ENCODE measurements at regions not wholly inside any gene's neighbourhood (a gene's known extent, or its start where the extent isn't known, plus 50 kb on each side); places are given as distances from the start of the nearest gene placed in this dataset.
"Not testable (repeated sequence)": the region's sequence is repeated elsewhere in the genome, so short reads cannot be mapped to it uniquely, and the experiment has no call there.

DNA sequence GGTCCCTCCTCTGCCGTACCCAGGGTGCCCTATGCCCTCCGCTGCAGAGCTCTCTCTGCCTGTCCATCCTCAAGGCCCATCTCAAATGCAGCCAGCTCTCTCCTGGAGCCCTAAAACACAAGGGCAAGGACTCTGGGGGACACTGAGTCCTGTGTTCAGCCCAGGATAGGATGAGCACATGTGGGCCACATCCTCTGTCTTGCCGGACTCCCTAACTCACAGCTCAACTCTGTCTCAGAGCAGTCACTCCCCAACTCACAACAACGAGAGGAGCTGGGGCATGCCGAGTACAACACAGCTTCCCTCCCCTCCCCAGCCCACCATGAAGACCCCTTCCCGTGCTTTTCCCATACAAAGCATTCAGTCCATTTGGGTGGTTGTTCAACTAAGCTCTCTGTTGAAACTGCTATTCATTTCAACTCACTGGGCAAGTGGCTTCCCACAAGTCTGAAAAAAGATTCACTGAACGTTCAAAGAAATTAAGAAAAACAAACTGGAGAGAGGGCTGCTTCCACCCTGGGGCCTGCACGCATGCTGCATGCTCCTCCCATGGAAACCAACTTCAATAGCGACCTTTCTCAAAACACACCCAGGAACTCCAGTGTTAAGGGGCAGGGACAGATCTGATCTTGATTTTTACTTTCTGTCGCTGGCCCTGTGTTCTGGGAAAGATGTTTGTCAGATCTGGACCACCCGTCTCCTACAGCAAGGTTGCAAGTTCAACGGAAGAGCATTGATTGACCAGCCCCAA lies 124.3 kb upstream of the IGF1R start:
- DNase-seq (ENCODE audit: low read depth in 3 of 3), result no peak

- DNase-seq (ENCODE audit: low read depth in 3 of 3), result no peak
Observed at GRCh38 chr15:98524838-98525660, 123.3 kb upstream of the IGF1R start.

DNA sequence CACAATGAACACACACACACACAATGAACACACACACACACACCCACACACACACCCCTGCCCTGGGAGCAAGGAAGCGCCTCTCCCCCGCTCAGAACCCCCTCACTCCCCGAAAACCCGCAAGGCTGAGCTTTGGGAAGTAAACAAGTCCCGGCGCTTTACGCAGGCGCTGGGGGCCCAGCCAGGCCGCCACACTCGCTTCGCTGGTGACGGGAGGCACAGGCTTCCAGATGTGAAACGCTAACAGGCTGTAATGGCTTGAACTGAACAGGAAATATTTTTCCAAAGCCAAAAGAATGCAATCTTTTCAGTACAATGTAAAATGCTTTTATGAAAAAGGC lies 122.7 kb upstream of the IGF1R start:
- no peak for DNase-seq (ENCODE audit: low read depth in 3 of 3)

- DNase-seq (ENCODE audit: low read depth in 3 of 3), result no peak
Observed at GRCh38 chr15:98526094-98526493, 122.2 kb upstream of the IGF1R start.

GRCh38 chr15:98528046-98528725 lies 120.2 kb upstream of the IGF1R start:
- DNase-seq (ENCODE audit: low read depth in 3 of 3), result no peak

- no peak for DNase-seq (ENCODE audit: low read depth in 3 of 3)
Observed at GRCh38 chr15:98529205-98530145, 118.9 kb upstream of the IGF1R start.

GRCh38 chr15:98530570-98530969 lies 117.8 kb upstream of the IGF1R start:
- DNase-seq (ENCODE audit: low read depth in 3 of 3), result no peak

GRCh38 chr15:98532063-98532462 lies 116.3 kb upstream of the IGF1R start:
- DNase-seq (ENCODE audit: low read depth in 3 of 3), result no peak

DNA sequence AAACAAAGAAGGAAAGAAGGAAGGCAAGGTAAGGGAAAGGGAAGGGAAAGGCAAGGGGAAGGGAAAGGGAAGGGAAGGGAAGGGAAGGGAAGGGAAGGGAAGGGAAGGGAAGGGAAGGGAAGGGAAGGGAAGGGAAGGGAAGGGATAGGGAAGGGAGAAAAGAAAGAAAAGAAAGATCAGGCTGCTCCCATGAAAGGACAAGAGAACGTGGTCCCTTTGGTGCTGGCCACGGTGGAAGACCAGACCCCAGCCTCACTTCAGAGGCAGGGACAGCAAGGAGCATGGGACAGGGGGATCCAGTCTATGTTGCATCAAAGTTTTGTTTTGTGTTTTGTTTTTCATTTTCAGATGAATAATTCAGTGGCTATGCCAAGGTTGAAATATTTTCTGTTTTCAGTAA lies 111.4 kb upstream of the IGF1R start:
- no peak for DNase-seq (ENCODE audit: low read depth in 3 of 3)

DNA sequence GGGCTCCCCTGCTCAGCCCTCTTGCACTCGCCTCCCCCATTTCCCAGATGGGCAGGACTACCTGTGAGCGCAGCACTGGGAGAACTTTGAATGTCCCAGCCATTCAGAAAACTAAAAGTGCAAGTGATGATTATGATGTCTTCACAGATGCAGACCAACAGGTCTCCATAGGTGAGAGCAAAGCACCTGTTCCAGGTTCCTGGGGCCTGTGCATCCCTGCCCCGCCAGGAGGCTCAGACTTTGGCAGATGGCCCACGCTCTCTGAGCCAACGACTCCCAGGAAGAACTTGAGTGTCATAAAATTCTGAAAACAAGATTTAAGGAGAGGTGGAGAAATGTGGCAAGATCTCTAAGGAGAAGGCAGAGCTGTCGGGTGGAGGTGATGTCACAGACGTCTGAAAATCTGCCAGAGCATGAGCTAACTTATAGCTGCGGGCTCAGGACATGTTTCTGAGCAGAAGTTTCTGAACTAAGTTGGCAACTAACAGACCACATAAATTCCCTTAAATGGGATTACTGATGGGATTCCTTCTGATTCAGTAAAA lies 110.8 kb upstream of the IGF1R start:
- DNase-seq (ENCODE audit: low read depth in 3 of 3), result no peak

DNA sequence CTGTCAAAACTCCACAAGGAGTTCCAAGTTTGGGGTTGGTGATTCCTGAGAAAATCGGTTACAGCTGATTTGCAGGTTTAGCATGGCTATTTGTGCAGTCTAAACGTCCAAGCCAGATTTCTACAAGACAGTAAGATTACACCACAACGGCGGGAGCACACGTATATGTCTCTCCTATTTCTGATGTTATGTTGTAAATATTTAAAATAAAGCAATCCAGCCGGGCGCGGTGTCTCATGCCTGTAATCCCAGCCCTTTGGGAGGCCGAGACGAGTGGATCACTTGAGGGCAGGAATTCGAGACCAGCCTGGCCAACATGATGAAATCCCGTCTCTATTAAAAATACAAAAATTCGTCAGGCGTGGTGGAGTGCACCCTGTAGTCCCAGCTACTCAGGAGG lies 106.8 kb upstream of the IGF1R start:
- no peak for DNase-seq (ENCODE audit: low read depth in 3 of 3)

DNA sequence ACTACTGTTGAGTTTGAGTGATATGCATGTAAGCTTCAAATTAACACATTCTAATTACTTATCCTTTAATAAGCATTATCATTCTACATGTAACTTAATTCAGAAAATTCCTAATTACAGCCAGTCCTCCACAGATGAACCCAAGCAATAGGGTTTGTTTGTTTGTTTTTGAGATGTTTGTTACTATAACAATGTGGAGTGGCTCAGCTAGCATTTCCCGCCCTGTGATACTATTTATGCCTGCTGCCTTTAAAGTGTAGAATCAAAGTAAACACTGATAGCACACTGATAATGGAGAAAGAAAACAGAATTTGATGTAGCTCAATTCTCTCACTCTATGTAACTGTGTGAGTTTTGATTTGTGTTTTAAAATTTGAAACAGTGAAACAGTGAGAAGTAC lies 105.1 kb upstream of the IGF1R start:
- no peak for DNase-seq (ENCODE audit: low read depth in 3 of 3)

GRCh38 chr15:98546329-98546728 lies 102.0 kb upstream of the IGF1R start:
- no peak for DNase-seq (ENCODE audit: low read depth in 3 of 3)

DNA sequence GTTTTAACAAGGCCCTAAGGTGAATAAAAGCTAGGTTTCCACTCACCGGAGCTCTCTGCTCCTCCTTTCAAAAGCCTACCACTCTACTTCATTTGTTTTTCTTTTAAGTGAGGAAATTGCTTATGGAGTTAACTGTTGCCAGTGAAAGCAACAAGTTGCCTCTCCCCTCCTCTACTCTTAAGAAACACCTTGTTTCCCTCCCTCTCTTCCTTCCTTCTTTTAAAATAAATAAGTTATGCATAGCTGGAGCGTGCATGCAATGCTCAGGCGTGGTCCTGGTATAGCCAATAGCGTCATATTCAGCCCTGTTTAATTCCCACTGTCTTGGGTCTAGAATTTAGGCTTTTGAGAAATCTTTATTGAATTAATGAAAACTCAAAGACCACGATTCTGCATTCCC lies 101.1 kb upstream of the IGF1R start:
- no peak for DNase-seq (ENCODE audit: low read depth in 3 of 3)

DNA sequence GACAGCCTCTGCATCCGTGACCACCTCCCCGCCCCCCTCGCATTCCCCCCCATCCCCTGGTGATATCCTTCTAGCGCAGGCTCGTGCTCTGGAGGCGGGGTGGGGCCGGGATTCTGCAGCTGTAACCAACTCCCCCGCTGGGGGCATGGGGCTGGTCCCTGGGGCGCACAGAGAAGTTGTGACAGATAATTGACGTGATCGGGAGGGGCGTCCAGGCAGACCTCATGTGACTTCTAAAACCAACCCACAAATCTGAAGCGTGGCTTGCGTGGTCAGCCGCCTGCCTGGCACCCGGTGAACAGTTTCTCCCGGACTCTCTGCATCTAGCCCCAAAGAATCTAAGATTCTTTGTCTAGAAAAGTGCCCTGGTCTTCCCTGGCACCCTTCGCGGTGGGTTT lies 100.6 kb upstream of the IGF1R start:
- no peak for DNase-seq (ENCODE audit: low read depth in 3 of 3)

- peak; percentile 14 to 25 (median 18) for DNase-seq (ENCODE audit: low read depth in 3 of 3)
Observed at GRCh38 chr15:98548139-98548971, 100.0 kb upstream of the IGF1R start.

DNA sequence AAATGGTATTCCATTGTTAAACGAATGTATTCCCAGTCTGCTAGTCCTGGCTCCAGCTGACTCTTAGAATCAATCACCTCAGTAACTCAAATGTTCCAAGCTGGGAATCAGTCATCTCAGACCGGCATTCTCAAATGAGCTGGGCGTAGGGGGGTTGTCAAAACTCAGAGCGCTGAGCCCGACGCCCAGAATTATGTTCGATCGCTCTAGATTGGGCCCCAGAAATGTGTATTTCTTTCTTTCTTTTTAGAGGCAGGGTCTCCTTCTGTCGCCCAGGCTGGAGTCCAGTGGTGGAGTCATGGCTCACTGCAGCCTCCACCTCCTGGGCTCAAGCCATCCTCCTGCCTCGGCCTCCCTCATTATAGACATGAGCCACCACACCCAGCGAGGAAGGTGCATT lies 99.3 kb upstream of the IGF1R start:
- DNase-seq (ENCODE audit: low read depth in 3 of 3), result no peak

DNA sequence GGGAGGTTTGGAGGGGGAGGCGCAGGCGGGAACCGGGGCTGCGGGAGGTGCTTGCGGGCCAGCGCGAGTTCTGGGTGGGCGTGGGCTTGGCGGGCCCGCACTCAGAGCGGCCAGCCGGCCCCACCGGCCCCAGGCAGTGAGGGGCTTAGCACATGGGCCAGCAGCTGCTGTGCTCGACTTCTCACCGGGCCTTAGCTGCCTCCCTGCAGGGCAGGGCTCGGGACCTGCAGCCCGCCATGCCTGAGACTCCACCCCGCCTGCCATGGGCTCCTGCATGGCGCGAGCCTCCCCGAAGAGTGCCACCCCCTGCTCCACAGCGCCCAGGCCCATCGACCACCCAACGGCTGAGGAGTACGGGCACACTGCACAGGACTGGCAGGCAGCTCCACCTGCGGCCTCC lies 98.6 kb upstream of the IGF1R start:
- no peak for DNase-seq (ENCODE audit: low read depth in 3 of 3)

- DNase-seq (ENCODE audit: low read depth in 3 of 3), result not testable (repeated sequence)
Observed at GRCh38 chr15:98550363-98550762, 98.0 kb upstream of the IGF1R start.

GRCh38 chr15:98551936-98552562 lies 96.3 kb upstream of the IGF1R start:
- DNase-seq (ENCODE audit: low read depth in 3 of 3), result no peak
